KMS-11 (cell line): ENCODE measurements at regions not wholly inside any gene's neighbourhood (a gene's known extent, or its start where the extent isn't known, plus 50 kb on each side); places are given as distances from the start of the nearest gene placed in this dataset.

ENCODE experiments used
- H2AFZ ChIP-seq: fragments of 200-600 bp; sonication (generic); 2 replicates; pipeline ENCODE4 v1.6.1; 2016; ENCODE audit warnings: antibody characterized with exemption, mixed run types, low read depth
- H3K27ac ChIP-seq: fragments of 200-600 bp; sonication (generic); 2 replicates; pipeline ENCODE4 v1.6.1; 2016; ENCODE audit warnings: mild to moderate bottlenecking, mixed run types
- H3K27me3 ChIP-seq: fragments of 200-600 bp; sonication (generic); 2 replicates; pipeline ENCODE4 v1.6.1; 2017; ENCODE audit warnings: mild to moderate bottlenecking, low read depth, mixed run types, moderate library complexity; ENCODE audit not compliant: insufficient read depth
- H3K36me3 ChIP-seq: fragments of 200-600 bp; sonication (generic); 2 replicates; pipeline ENCODE4 v1.6.1; 2017; ENCODE audit warnings: mild to moderate bottlenecking, mixed run types; ENCODE audit not compliant: insufficient read depth
- H3K4me1 ChIP-seq: fragments of 200-600 bp; sonication (generic); 2 replicates; pipeline ENCODE4 v1.6.1; 2016; ENCODE audit warnings: mild to moderate bottlenecking, low read depth, mixed run types; ENCODE audit not compliant: poor library complexity, severe bottlenecking
- H3K4me2 ChIP-seq: fragments of 200-600 bp; sonication (generic); 2 replicates; pipeline ENCODE4 v1.7.0; 2016; ENCODE audit warnings: mild to moderate bottlenecking, mixed run types
- H3K4me3 ChIP-seq: fragments of 200-600 bp; sonication (generic); IDR thresholded peaks from 2 replicates; pipeline ENCODE4 v1.6.1; 2017; ENCODE audit warnings: low read depth, low read length, mixed read lengths; ENCODE audit not compliant: insufficient read depth
- H3K79me2 ChIP-seq: fragments of 200-600 bp; sonication (generic); 2 replicates; pipeline ENCODE4 v1.6.1; 2016; ENCODE audit warnings: low read depth, mixed run types; ENCODE audit not compliant: insufficient read depth
- H3K9ac ChIP-seq: fragments of 200-600 bp; sonication (generic); 2 replicates; pipeline ENCODE4 v1.6.1; 2016; ENCODE audit warnings: mild to moderate bottlenecking, mixed run types
- H4K20me1 ChIP-seq: fragments of 200-600 bp; sonication (generic); 2 replicates; pipeline ENCODE4 v1.6.1; 2016; ENCODE audit warnings: mild to moderate bottlenecking, mixed run types; ENCODE audit not compliant: insufficient read depth
- CTCF ChIP-seq: fragments of 200-600 bp; sonication (generic); conservative IDR thresholded peaks from 2 replicates; pipeline ENCODE4 v1.6.1; 2017; ENCODE audit warnings: low read depth, mild to moderate bottlenecking, antibody characterized with exemption, low read length, moderate library complexity, mixed read lengths

- Histone ChIP-seq H3K36me3 (no peaks in the 10 kb centered on the region), H3K27ac (no peak overlapping the region), H3K79me2 (no peaks in the 10 kb centered on the region), H3K27me3 (no peaks in the 10 kb centered on the region), H3K9ac (no peak overlapping the region), H2AFZ (no peak overlapping the region), H3K4me3 (no peak overlapping the region), H3K4me1 (no peaks in the 10 kb centered on the region), H4K20me1 (no peaks in the 10 kb centered on the region), H3K4me2 (no peak overlapping the region)
- no peak for TF ChIP-seq CTCF
These were observed 86.3 kb upstream of the GRIP1 start for GRCh38 chr12:66765204-66765603.

- TF ChIP-seq CTCF, result no peak
- Histone ChIP-seq H4K20me1 (no peaks in the 10 kb centered on the region), H3K4me2 (no peak overlapping the region), H3K27me3 (no peaks in the 10 kb centered on the region), H3K36me3 (no peaks in the 10 kb centered on the region), H3K9ac (no peak overlapping the region), H2AFZ (no peak overlapping the region), H3K4me3 (no peak overlapping the region), H3K27ac (no peak overlapping the region), H3K4me1 (no peaks in the 10 kb centered on the region), H3K79me2 (no peaks in the 10 kb centered on the region)
These were observed 88.7 kb upstream of the GRIP1 start for GRCh38 chr12:66767536-66767935.

GRCh38 chr12:66768293-66768692, 89.4 kb upstream of the GRIP1 start:
- H3K4me1 ChIP-seq, result no peaks in the 10 kb centered on the region
- TF ChIP-seq CTCF, result no peak
- H3K36me3 ChIP-seq, result no peaks in the 10 kb centered on the region
- H4K20me1 ChIP-seq, result no peaks in the 10 kb centered on the region
- H3K79me2 ChIP-seq, result no peaks in the 10 kb centered on the region
- H3K4me2 ChIP-seq, result no peak overlapping the region
- no peak overlapping the region for H3K9ac ChIP-seq
- no peak overlapping the region for H2AFZ ChIP-seq
- no peaks in the 10 kb centered on the region for H3K27me3 ChIP-seq
- H3K4me3 ChIP-seq, result no peak overlapping the region
- H3K27ac ChIP-seq, result no peak overlapping the region

GRCh38 chr12:66774929-66775328, 96.1 kb upstream of the GRIP1 start:
- H3K27ac ChIP-seq, result no peak overlapping the region
- TF ChIP-seq CTCF, result no peak
- no peak overlapping the region for H3K4me3 ChIP-seq
- no peaks in the 10 kb centered on the region for H3K27me3 ChIP-seq
- H3K4me1 ChIP-seq, result peaks cover 5% of the 10 kb centered on the region
- no peak overlapping the region for H3K9ac ChIP-seq
- H4K20me1 ChIP-seq, result no peaks in the 10 kb centered on the region
- no peaks in the 10 kb centered on the region for H3K36me3 ChIP-seq
- H3K4me2 ChIP-seq, result no peak overlapping the region
- no peak overlapping the region for H2AFZ ChIP-seq
- H3K79me2 ChIP-seq, result no peaks in the 10 kb centered on the region

GRCh38 chr12:66775871-66776270, 97.0 kb upstream of the GRIP1 start:
- no peaks in the 10 kb centered on the region for H4K20me1 ChIP-seq
- no peaks in the 10 kb centered on the region for H3K27me3 ChIP-seq
- no peak overlapping the region for H3K4me3 ChIP-seq
- H3K79me2 ChIP-seq, result no peaks in the 10 kb centered on the region
- H3K4me1 ChIP-seq, result peaks cover 5% of the 10 kb centered on the region
- TF ChIP-seq CTCF, result no peak
- H2AFZ ChIP-seq, result no peak overlapping the region
- H3K27ac ChIP-seq, result no peak overlapping the region
- no peak overlapping the region for H3K9ac ChIP-seq
- no peaks in the 10 kb centered on the region for H3K36me3 ChIP-seq
- H3K4me2 ChIP-seq, result no peak overlapping the region
